Activated CD4-positive, alpha-beta T cell treated with anti-CD3 and anti-CD28 coated beads for 24 hours (primary cell): ENCODE measurements at regions not wholly inside any gene's neighbourhood (a gene's known extent, or its start where the extent isn't known, plus 50 kb on each side); places are given as distances from the start of the nearest gene placed in this dataset.
"Not testable (repeated sequence)": the region's sequence is repeated elsewhere in the genome, so short reads cannot be mapped to it uniquely, and the experiment has no call there.

Experiments
- DNase-seq, 2 donors: peaks; one replicate each; pipeline ENCODE4 v3.0.0-alpha.2; 2020; ENCODE audit warnings: low read depth in 2 of 2

DNA sequence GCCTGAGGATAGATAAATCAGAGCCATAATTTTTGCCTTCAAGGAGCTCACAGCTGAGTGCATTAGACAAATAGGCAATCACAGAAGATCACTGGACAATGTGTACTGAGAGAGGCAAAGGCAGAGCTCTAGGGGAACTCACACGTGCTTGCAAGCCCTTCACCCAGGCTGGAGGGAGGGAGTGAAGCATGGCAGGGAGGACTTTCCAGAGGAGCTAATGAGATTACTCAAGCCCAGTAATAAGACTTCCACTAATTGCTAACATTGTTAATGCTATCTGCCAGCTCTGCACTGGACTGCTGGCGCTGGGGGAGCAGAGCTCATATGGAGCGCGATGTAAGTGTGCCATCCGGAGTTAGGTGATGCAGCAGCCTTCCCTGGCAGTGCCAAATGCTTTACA lies 408.4 kb downstream of the NTRK2 start:
- no peak for DNase-seq

DNA sequence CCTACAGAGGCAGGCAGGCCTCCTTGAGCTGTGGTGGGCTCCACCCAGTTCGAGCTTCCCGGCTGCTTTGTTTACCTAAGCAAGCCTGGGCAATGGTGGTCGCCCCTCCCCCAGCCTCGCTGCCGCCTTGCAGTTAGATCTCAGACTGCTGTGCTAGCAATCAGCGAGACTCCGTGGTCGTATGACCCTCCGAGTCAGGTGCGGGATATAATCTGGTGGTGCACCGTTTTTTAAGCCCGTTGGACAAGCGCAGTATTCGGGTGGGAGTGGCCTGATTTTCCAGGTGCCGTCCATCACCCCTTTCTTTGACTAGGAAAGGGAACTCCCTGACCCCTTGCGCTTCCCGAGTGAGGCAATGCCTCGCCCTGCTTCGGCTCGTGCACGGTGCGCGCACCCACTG lies 407.6 kb downstream of the NTRK2 start:
- not testable (repeated sequence) for DNase-seq
